ENCODE measurements at regions not wholly inside any gene's neighbourhood (a gene's known extent, or its start where the extent isn't known, plus 50 kb on each side); places are given as distances from the start of the nearest gene placed in this dataset.

- intact Hi-C loops (cut with DNase I), result no loop called here
- H3K4me3 ChIP-seq, result no peak overlapping the region
- peaks cover 0 to 3% (median 0%) of the 10 kb centered on the region in 3 donors for H3K9me3 ChIP-seq
- no peak overlapping the region for H3K27ac ChIP-seq
- no peak for DNase-seq
- no peaks in the 10 kb centered on the region for H3K27me3 ChIP-seq
- H3K36me3 ChIP-seq, result no peaks in the 10 kb centered on the region
- TF ChIP-seq POLR2A (IDR thresholded peaks at IDR 0.05), result no peak
- TF ChIP-seq CTCF (IDR thresholded peaks at IDR 0.05), result no peak
- 88 to 89% methylated on average over 4 of the region's 4 CpGs for WGBS, 2 donors
- H3K4me1 ChIP-seq, result peaks cover 0 to 10% (median 0%) of the 10 kb centered on the region in 3 donors
Measured at GRCh38 chr6:113610377-113610988, 246.7 kb upstream of the MARCKS start.

GRCh38 chr6:113616701-113617274 lies 240.4 kb upstream of the MARCKS start:
- Histone ChIP-seq H3K36me3 (no peaks in the 10 kb centered on the region), H3K27me3 (no peaks in the 10 kb centered on the region), H3K27ac (no peak overlapping the region), H3K9me3 (peaks cover 0 to 3% (median 0%) of the 10 kb centered on the region in 3 donors), H3K4me3 (no peak overlapping the region), H3K4me1 (peaks cover 0 to 5% (median 0%) of the 10 kb centered on the region in 3 donors)
- intact Hi-C loops (cut with DNase I), result no loop called here
- no peak for TF ChIP-seq CTCF (IDR thresholded peaks at IDR 0.05)
- 71 to 89% methylated on average over 4 of the region's 5 CpGs for WGBS, 2 donors
- DNase-seq, result no peak

- DNase-seq, result no peak
- H3K9me3 ChIP-seq, result no peaks in the 10 kb centered on the region
- WGBS, 2 donors, result 77 to 83% methylated on average over 4 of the region's 4 CpGs
- TF ChIP-seq CTCF (IDR thresholded peaks at IDR 0.05), result no peak
- TF ChIP-seq POLR2A (IDR thresholded peaks at IDR 0.05), result no peak
- H3K36me3 ChIP-seq, result no peaks in the 10 kb centered on the region
- H3K4me3 ChIP-seq, result no peak overlapping the region
- no peaks in the 10 kb centered on the region for H3K27me3 ChIP-seq
- no peak overlapping the region for H3K27ac ChIP-seq
- H3K4me1 ChIP-seq, result peaks cover 0 to 3% (median 0%) of the 10 kb centered on the region in 3 donors
- intact Hi-C loops (cut with DNase I), result no loop called here
Measured at GRCh38 chr6:113619077-113619476, 238.1 kb upstream of the MARCKS start.

- Histone ChIP-seq H3K27me3 (no peaks in the 10 kb centered on the region), H3K4me1 (peaks cover 0 to 3% (median 0%) of the 10 kb centered on the region in 3 donors), H3K4me3 (no peak overlapping the region), H3K9me3 (no peaks in the 10 kb centered on the region), H3K27ac (no peak overlapping the region), H3K36me3 (peaks cover 0 to 5% (median 0%) of the 10 kb centered on the region in 3 donors)
- DNase-seq, result no peak
- TF ChIP-seq CTCF (IDR thresholded peaks at IDR 0.05) (no peak), POLR2A (IDR thresholded peaks at IDR 0.05) (no peak)
- intact Hi-C loops (cut with DNase I), result no loop called here
- whole genome bisulfite sequencing, 2 donors, result 27 to 31% methylated on average over 2 of the region's 2 CpGs
Measured at GRCh38 chr6:113620386-113620785, 236.8 kb upstream of the MARCKS start.

- DNase-seq, result no peak
- Histone ChIP-seq H3K27me3 (no peaks in the 10 kb centered on the region), H3K4me3 (no peak overlapping the region), H3K9me3 (no peaks in the 10 kb centered on the region), H3K27ac (no peak overlapping the region), H3K4me1 (peaks cover 0 to 3% (median 0%) of the 10 kb centered on the region in 3 donors), H3K36me3 (peaks cover 0 to 5% (median 0%) of the 10 kb centered on the region in 3 donors)
- intact Hi-C loops (cut with DNase I), result no loop called here
- TF ChIP-seq POLR2A (IDR thresholded peaks at IDR 0.05), result no peak
- no peak for TF ChIP-seq CTCF (IDR thresholded peaks at IDR 0.05)
- 72 to 82% methylated on average over 5 of the region's 5 CpGs for WGBS, 2 donors
Measured at GRCh38 chr6:113622254-113622653, 234.9 kb upstream of the MARCKS start.

Data from esophagus squamous epithelium (tissue), 5 donors.